Caco-2 (cell line): ENCODE measurements at regions not wholly inside any gene's neighbourhood (a gene's known extent, or its start where the extent isn't known, plus 50 kb on each side); places are given as distances from the start of the nearest gene placed in this dataset.

Experiments
- BruUV-seq: library from RNA; stranded (reverse); fragments of 400-500 nt; replicated peaks from 2 replicates; lab custom pipeline; 2021; lab: Mats Ljungman, UMichigan
- CTCF ChIA-PET: fragments of 300-600 bp; sonication (Branson Sonifier 250); formaldehyde crosslinking; loops from one replicate; lab custom pipeline; 2022; ENCODE audit warnings: antibody characterized with exemption; lab: Charles Lee
- POLR2A ChIA-PET: fragments of 300-600 bp; sonication (Branson Sonifier 250); formaldehyde crosslinking; loops from one replicate; lab custom pipeline; 2022; ENCODE audit warnings: antibody characterized with exemption; lab: Charles Lee
- DNase-seq, 2 experiments: peaks; one replicate each; pipeline versions ENCODE4 v3.0.0 to v3.0.0-alpha.2; 2020 to 2022
- H3K27me3 ChIP-seq: replicated peaks from 2 replicates; pipeline ENCODE4 v1.6.0; 2011; ENCODE audit warnings: low read length; ENCODE audit not compliant: control insufficient read depth, insufficient read depth
- H3K36me3 ChIP-seq: 2 replicates; pipeline ENCODE4 v1.5.1; 2011; ENCODE audit warnings: low read length; ENCODE audit not compliant: control insufficient read depth, insufficient read depth
- H3K4me1 ChIP-seq: fragments of 250-450 bp; sonication (Bioruptor Pico); 2 replicates; pipeline ENCODE4 v1.5.1; 2020; ENCODE audit warnings: mild to moderate bottlenecking
- H3K4me3 ChIP-seq: 2 replicates; pipeline ENCODE4 v1.5.1; 2011; ENCODE audit warnings: low read depth, mild to moderate bottlenecking, control low read depth, low read length
- H3K9me3 ChIP-seq: fragments of 250-450 bp; sonication (Bioruptor Pico); 2 replicates; pipeline ENCODE4 v1.5.1; 2020; ENCODE audit warnings: mild to moderate bottlenecking, moderate library complexity
- H3K27ac Mint-ChIP-seq: one replicate; pipeline ENCODE4 v1.8.0; 2022; ENCODE audit warnings: mixed read lengths; ENCODE audit not compliant: unreplicated experiment
- H3K27me3 Mint-ChIP-seq: one replicate; pipeline ENCODE4 v1.8.0; 2022; ENCODE audit warnings: mixed read lengths; ENCODE audit not compliant: insufficient read depth, unreplicated experiment
- H3K36me3 Mint-ChIP-seq: one replicate; pipeline ENCODE4 v1.8.0; 2022; ENCODE audit warnings: mild to moderate bottlenecking, mixed read lengths; ENCODE audit not compliant: insufficient read depth, unreplicated experiment
- H3K4me1 Mint-ChIP-seq: one replicate; pipeline ENCODE4 v1.8.0; 2022; ENCODE audit warnings: low read depth, mixed read lengths; ENCODE audit not compliant: unreplicated experiment
- H3K4me3 Mint-ChIP-seq: one replicate; pipeline ENCODE4 v1.8.0; 2022; ENCODE audit warnings: mild to moderate bottlenecking, moderate library complexity, mixed read lengths; ENCODE audit not compliant: unreplicated experiment
- H3K9me3 Mint-ChIP-seq: one replicate; pipeline ENCODE4 v1.8.0; 2022; ENCODE audit warnings: mixed read lengths; ENCODE audit not compliant: unreplicated experiment
- intact Hi-C: fragments of 100-400 bp; cut with micrococcal nuclease; formaldehyde crosslinking; loops from one replicate; pipeline ENCODE4 v1.10.0; 2022; ENCODE audit not compliant: unreplicated experiment
- TF ChIP-seq, protein P1 (sequence below), 2 experiments: fragments of 200-600 bp in 1 of 2; IDR thresholded peaks; 1 replicate in 1 of 2; 2 replicates in 1 of 2; pipeline versions ENCODE4 v1.5.1 to v1.8.0; 2011 to 2022; ENCODE audit warnings: antibody characterized with exemption in 1 of 2, control low read depth in 1 of 2, inconsistent platforms in 1 of 2, low read depth in 1 of 2, low read length in 1 of 2, mild to moderate bottlenecking in 1 of 2, moderate library complexity in 1 of 2; ENCODE audit not compliant: insufficient read depth in 1 of 2, severe bottlenecking in 1 of 2, unreplicated experiment in 1 of 2

DNA sequence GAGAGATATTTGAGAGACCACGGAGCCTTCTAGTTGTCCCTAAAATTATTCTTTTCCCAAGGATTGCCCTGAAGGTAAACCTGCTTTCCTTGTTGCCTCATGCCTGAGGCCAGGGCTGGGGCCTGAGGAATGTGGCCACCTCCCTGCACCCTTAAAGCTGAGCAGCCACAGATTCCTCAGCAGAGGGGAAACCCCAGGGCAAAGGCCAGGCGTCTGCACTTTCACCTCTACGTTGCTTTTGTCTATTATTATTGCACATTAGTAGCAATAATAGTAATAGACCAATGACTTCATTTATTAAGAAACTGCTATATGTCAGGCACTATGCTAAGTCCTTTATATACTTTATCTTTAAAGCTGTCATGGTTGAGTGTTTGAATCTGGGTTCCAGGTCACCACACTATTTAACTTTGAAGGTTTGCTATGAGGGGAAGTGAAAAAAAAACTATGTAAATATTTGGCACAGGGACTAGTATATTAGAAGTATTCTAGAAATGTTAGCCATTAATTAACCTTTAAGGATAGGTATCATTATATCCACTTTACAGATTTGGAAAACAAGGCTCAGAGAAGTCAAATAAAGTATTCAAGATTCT, 104.2 kb downstream of the LRRC30 start:
- Histone ChIP-seq H3K4me1 (peaks cover 15% of the 10 kb centered on the region), H3K4me3 (no peak overlapping the region), H3K36me3 (no peaks in the 10 kb centered on the region), H3K27me3 (no peaks in the 10 kb centered on the region), H3K9me3 (no peaks in the 10 kb centered on the region)
- Mint-ChIP-seq H3K27me3 (no peaks in the 10 kb centered on the region), H3K4me1 (peaks cover 10% of the 10 kb centered on the region), H3K9me3 (no peaks in the 10 kb centered on the region), H3K36me3 (no peaks in the 10 kb centered on the region), H3K27ac (peak overlapping the region; percentile 51), H3K4me3 (no peak overlapping the region)
- DNase-seq, result peak; percentile 51 to 77
- BruUV-seq, result no TSS peak
- CTCF ChIA-PET, result interaction anchor here (1.2 kb wide), 1 partner anchor 62 kb away, joined by 4 read pairs; no protein-coding TSS in a partner anchor
- intact Hi-C loops, result no loop called here
- TF ChIP-seq, protein P1, sequence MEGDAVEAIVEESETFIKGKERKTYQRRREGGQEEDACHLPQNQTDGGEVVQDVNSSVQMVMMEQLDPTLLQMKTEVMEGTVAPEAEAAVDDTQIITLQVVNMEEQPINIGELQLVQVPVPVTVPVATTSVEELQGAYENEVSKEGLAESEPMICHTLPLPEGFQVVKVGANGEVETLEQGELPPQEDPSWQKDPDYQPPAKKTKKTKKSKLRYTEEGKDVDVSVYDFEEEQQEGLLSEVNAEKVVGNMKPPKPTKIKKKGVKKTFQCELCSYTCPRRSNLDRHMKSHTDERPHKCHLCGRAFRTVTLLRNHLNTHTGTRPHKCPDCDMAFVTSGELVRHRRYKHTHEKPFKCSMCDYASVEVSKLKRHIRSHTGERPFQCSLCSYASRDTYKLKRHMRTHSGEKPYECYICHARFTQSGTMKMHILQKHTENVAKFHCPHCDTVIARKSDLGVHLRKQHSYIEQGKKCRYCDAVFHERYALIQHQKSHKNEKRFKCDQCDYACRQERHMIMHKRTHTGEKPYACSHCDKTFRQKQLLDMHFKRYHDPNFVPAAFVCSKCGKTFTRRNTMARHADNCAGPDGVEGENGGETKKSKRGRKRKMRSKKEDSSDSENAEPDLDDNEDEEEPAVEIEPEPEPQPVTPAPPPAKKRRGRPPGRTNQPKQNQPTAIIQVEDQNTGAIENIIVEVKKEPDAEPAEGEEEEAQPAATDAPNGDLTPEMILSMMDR (IDR thresholded peaks at IDR 0.05; ENCODE audit: insufficient read depth in 1 of 2, low read depth in 1 of 2, low read length in 1 of 2, severe bottlenecking in 1 of 2, unreplicated experiment in 1 of 2), result no peak
- POLR2A ChIA-PET, result no interaction called here

DNA sequence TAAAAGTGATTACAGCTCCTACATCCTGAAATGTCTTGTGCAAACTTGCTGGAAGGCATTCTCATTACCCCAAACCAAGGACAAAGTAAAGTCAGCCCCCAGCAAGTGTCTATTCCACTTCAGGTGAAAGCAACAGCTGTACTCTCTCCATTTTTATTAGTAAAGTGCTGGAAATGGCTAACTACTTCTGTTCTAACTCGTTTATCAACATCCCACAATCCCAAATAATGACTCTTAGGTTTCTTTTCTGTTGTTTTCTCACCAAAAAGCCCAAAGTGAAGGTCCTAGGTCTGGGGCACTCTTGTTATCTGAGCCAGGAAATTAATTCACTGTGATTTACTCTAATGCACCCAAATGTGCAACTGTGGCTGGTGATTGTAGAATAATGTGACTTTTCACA, 105.7 kb downstream of the LRRC30 start:
- Mint-ChIP-seq H3K9me3 (no peaks in the 10 kb centered on the region), H3K36me3 (no peaks in the 10 kb centered on the region), H3K4me1 (peaks cover 10% of the 10 kb centered on the region), H3K27me3 (no peaks in the 10 kb centered on the region), H3K27ac (no peak overlapping the region), H3K4me3 (no peak overlapping the region)
- DNase-seq, result no peak
- no peak overlapping the region for H3K4me3 ChIP-seq
- no peaks in the 10 kb centered on the region; the same call in 1 of the 2 replicates for H3K27me3 ChIP-seq
- ChIA-PET CTCF (no interaction called here), POLR2A (no interaction called here)
- intact Hi-C loops, result no loop called here
- peaks cover 15% of the 10 kb centered on the region for H3K4me1 ChIP-seq
- BruUV-seq, result no TSS peak
- H3K36me3 ChIP-seq, result no peaks in the 10 kb centered on the region
- no peaks in the 10 kb centered on the region for H3K9me3 ChIP-seq
- TF ChIP-seq, protein P1 (IDR thresholded peaks at IDR 0.05; ENCODE audit: insufficient read depth in 1 of 2, low read depth in 1 of 2, low read length in 1 of 2, severe bottlenecking in 1 of 2, unreplicated experiment in 1 of 2), result no peak

DNA sequence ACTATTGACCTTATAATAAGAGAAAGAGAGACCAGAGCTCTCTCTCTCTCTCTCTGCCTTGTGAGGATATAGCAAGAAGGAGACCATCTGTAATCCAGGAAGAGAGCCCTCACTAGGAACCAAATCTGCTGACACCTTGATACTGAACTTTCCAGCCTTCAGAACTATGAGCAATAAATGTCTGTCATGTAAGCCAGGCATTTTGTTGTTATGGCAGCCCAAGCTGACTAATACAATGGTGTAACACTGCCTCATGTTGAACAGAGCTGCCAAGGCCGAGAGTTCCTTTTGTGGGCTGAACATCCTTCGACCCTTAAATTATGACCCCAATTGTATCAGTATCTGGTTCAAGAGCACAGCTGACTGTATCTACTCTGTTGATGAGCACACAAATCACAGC, 108.0 kb downstream of the LRRC30 start:
- BruUV-seq, result no TSS peak
- no peaks in the 10 kb centered on the region for H3K9me3 ChIP-seq
- Mint-ChIP-seq H3K9me3 (no peaks in the 10 kb centered on the region), H3K27ac (no peak overlapping the region), H3K36me3 (no peaks in the 10 kb centered on the region), H3K4me1 (peaks cover 10% of the 10 kb centered on the region), H3K4me3 (no peak overlapping the region), H3K27me3 (no peaks in the 10 kb centered on the region)
- H3K4me1 ChIP-seq, result peaks cover 15% of the 10 kb centered on the region
- intact Hi-C loops, result no loop called here
- POLR2A ChIA-PET, result no interaction called here
- CTCF ChIA-PET, result no interaction called here
- no peak overlapping the region for H3K4me3 ChIP-seq
- H3K27me3 ChIP-seq, result no peaks in the 10 kb centered on the region; the same call in 1 of the 2 replicates
- TF ChIP-seq, protein P1 (IDR thresholded peaks at IDR 0.05; ENCODE audit: insufficient read depth in 1 of 2, low read depth in 1 of 2, low read length in 1 of 2, severe bottlenecking in 1 of 2, unreplicated experiment in 1 of 2), result no peak
- no peaks in the 10 kb centered on the region for H3K36me3 ChIP-seq
- DNase-seq, result no peak
